ENCODE measurements at regions not wholly inside any gene's neighbourhood (a gene's known extent, or its start where the extent isn't known, plus 50 kb on each side); places are given as distances from the start of the nearest gene placed in this dataset.
"Not testable (repeated sequence)": the region's sequence is repeated elsewhere in the genome, so short reads cannot be mapped to it uniquely, and the experiment has no call there.

GRCh38 chr12:60211244-60211643 is 615.4 kb downstream of the SLC16A7 start:
- no peak for TF ChIP-seq CTCF (IDR thresholded peaks at IDR 0.05; ENCODE audit: low read depth, low read length, missing control alignments)
- no peak for DNase-seq (ENCODE audit: low read depth)
- H3K4me3 ChIP-seq (ENCODE audit: low read depth, low read length): no peak overlapping the region

DNA sequence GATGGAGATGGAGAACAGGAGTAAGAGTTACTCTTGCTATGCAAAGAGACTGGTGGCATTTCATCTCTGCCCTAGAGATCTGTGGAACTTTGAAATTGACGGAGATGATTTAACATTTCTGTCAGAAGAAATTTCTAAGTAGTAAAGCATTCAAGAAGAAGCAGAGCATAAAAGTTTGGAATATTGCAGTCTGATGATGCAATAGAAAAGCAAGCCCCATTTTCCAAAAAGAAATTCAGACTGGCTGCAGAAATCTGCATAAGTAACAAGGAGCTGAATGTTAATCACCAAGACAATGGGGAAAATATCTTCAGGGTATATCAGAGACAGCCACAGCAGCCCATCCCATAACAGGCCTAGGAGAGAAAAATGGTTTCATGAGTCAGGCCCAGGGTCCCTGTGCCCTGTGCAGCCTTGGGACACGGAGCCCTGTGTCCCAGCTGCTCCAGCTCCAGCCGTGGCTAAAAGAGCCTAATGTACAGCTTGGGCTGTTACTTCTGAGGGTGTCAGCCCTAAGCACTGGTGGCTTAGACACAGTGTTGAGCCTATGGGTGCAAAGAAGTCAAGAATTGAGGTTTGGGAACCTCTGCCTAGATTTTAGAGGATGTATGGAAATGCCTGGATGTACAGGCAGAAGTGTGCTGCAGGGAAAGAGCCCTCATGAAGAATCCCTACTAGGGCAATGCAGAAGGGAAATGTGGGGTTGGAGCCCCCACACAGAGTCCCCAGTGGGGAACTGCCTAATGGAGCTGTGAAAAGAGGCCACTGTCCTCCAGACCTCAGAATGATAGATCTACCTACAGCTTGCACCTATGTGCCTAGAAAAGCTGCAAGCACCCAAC is 616.6 kb downstream of the SLC16A7 start:
- no peak for DNase-seq (ENCODE audit: low read depth)
- TF ChIP-seq CTCF (IDR thresholded peaks at IDR 0.05; ENCODE audit: low read depth, low read length, missing control alignments): no peak
- no peak overlapping the region for H3K4me3 ChIP-seq (ENCODE audit: low read depth, low read length)

DNA sequence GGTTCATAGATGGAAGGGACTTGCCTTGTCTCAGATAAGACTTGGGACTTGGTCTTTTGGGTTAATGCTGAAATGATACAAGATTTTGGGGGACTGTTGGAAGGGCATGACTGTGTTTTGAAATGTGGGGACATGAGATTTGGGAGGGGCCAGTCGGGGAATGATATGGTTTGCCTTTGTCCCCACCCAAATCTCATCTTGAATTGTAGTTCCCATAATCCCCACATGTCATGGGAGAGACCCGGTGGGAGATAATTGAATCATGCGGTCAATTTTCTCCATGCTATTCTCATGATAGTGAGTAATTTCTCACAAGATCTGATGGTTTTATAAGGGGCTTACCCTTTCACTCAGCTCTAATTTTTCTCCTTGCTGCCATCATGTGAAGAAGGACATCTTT is 617.4 kb downstream of the SLC16A7 start:
- not testable (repeated sequence) for H3K4me3 ChIP-seq (ENCODE audit: low read depth, low read length); DNase-seq (ENCODE audit: low read depth)

GRCh38 chr12:60216226-60216625 is 620.4 kb downstream of the SLC16A7 start:
- TF ChIP-seq CTCF (IDR thresholded peaks at IDR 0.05; ENCODE audit: low read depth, low read length, missing control alignments): no peak
- H3K4me3 ChIP-seq (ENCODE audit: low read depth, low read length): no peak overlapping the region
- DNase-seq (ENCODE audit: low read depth): no peak

GRCh38 chr12:60223242-60223641 is 627.4 kb downstream of the SLC16A7 start:
- no peak for TF ChIP-seq CTCF (IDR thresholded peaks at IDR 0.05; ENCODE audit: low read depth, low read length, missing control alignments)
- no peak overlapping the region for H3K4me3 ChIP-seq (ENCODE audit: low read depth, low read length)
- DNase-seq (ENCODE audit: low read depth): no peak

GRCh38 chr12:60225216-60226000 is 629.6 kb downstream of the SLC16A7 start:
- TF ChIP-seq CTCF (IDR thresholded peaks at IDR 0.05; ENCODE audit: low read depth, low read length, missing control alignments): no peak
- DNase-seq (ENCODE audit: low read depth): no peak
- no peak overlapping the region for H3K4me3 ChIP-seq (ENCODE audit: low read depth, low read length)

- DNase-seq (ENCODE audit: low read depth): no peak
- no peak overlapping the region for H3K4me3 ChIP-seq (ENCODE audit: low read depth, low read length)
- TF ChIP-seq CTCF (IDR thresholded peaks at IDR 0.05; ENCODE audit: low read depth, low read length, missing control alignments): no peak
Observed at GRCh38 chr12:60227916-60228315, 632.1 kb downstream of the SLC16A7 start.
